Cardiac fibroblast (primary cell): ENCODE measurements at regions not wholly inside any gene's neighbourhood (a gene's known extent, or its start where the extent isn't known, plus 50 kb on each side); places are given as distances from the start of the nearest gene placed in this dataset.

Source experiments
- DNase-seq, 2 donors: peaks; one replicate each; pipeline versions ENCODE4 v3.0.0 to v3.0.0-alpha.2; 2010; ENCODE audit warnings: low read depth in 2 of 2
- H3K4me3 ChIP-seq, 2 donors: replicated peaks in 1 of 2; 1 replicate in 1 of 2; 2 replicates in 1 of 2; pipeline ENCODE4 v1.5.1; 2011; ENCODE audit warnings: low read depth in 2 of 2, low read length in 2 of 2, mild to moderate bottlenecking in 2 of 2, moderate library complexity in 1 of 2
- CTCF ChIP-seq: IDR thresholded peaks from one replicate; pipeline ENCODE4 v1.5.1; 2011; ENCODE audit warnings: low read depth, mild to moderate bottlenecking, low read length, inconsistent platforms

GRCh38 chr6:131367206-131367873 lies 205.7 kb upstream of the ARG1 start:
- no peak for DNase-seq
- TF ChIP-seq CTCF, result no peak
- H3K4me3 ChIP-seq, result no peak overlapping the region

GRCh38 chr6:131368198-131368911 lies 204.7 kb upstream of the ARG1 start:
- TF ChIP-seq CTCF, result no peak
- H3K4me3 ChIP-seq, result no peak overlapping the region
- DNase-seq, result peak; percentile 6 to 77

- H3K4me3 ChIP-seq, result no peak overlapping the region
- no peak for TF ChIP-seq CTCF
- peak in 1 of 2 donors; percentile 45 for DNase-seq
Measured at GRCh38 chr6:131372535-131372934, 200.5 kb upstream of the ARG1 start.

- no peak for TF ChIP-seq CTCF
- no peak overlapping the region for H3K4me3 ChIP-seq
- no peak for DNase-seq
Measured at GRCh38 chr6:131377112-131377705, 195.8 kb upstream of the ARG1 start.

GRCh38 chr6:131378874-131379273 lies 194.2 kb upstream of the ARG1 start:
- H3K4me3 ChIP-seq, result no peak overlapping the region
- no peak for TF ChIP-seq CTCF
- no peak for DNase-seq

- peak; percentile 35 to 67 for DNase-seq
- no peak overlapping the region for H3K4me3 ChIP-seq
- TF ChIP-seq CTCF, result no peak
Measured at GRCh38 chr6:131379948-131380347, 193.1 kb upstream of the ARG1 start.
